Transverse colon (tissue), 4 donors: ENCODE measurements at regions not wholly inside any gene's neighbourhood (a gene's known extent, or its start where the extent isn't known, plus 50 kb on each side); places are given as distances from the start of the nearest gene placed in this dataset.

ENCODE experiments used
- CTCF ChIP-seq, 5 experiments: fragments of 200-600 bp in 3 of 5; fragments of 450-650 bp in 2 of 5; sonication (generic) in 3 of 5; IDR thresholded peaks; 1 replicate in 2 of 5; 2 replicates in 3 of 5; pipeline ENCODE4 v1.5.1; 2016 to 2017; ENCODE audit warnings: antibody characterized with exemption in 5 of 5, inconsistent platforms in 3 of 5, mild to moderate bottlenecking in 2 of 5, moderate library complexity in 1 of 5
- POLR2AphosphoS5 ChIP-seq, 3 donors: sonication (generic); formaldehyde crosslinking; IDR thresholded peaks; one replicate each; pipeline ENCODE4 v1.6.1; 2016; ENCODE audit warnings: antibody characterized with exemption in 3 of 3

- TF ChIP-seq CTCF (IDR thresholded peaks at IDR 0.05): no peak
- no peak for TF ChIP-seq POLR2AphosphoS5 (IDR thresholded peaks at IDR 0.05)
These were observed 188.3 kb upstream of the ZNF618 start for GRCh38 chr9:113687680-113688371.
